ENCODE measurements at regions not wholly inside any gene's neighbourhood (a gene's known extent, or its start where the extent isn't known, plus 50 kb on each side); places are given as distances from the start of the nearest gene placed in this dataset.

GRCh38 chr14:22249770-22250169 lies 339.3 kb downstream of the DAD1 start (continued):
- TF ChIP-seq, protein P1, sequence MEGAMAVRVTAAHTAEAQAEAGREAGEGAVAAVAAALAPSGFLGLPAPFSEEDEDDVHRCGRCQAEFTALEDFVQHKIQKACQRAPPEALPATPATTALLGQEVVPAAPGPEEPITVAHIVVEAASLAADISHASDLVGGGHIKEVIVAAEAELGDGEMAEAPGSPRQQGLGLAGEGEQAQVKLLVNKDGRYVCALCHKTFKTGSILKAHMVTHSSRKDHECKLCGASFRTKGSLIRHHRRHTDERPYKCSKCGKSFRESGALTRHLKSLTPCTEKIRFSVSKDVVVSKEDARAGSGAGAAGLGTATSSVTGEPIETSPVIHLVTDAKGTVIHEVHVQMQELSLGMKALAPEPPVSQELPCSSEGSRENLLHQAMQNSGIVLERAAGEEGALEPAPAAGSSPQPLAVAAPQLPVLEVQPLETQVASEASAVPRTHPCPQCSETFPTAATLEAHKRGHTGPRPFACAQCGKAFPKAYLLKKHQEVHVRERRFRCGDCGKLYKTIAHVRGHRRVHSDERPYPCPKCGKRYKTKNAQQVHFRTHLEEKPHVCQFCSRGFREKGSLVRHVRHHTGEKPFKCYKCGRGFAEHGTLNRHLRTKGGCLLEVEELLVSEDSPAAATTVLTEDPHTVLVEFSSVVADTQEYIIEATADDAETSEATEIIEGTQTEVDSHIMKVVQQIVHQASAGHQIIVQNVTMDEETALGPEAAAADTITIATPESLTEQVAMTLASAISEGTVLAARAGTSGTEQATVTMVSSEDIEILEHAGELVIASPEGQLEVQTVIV (IDR thresholded peaks at IDR 0.05; ENCODE audit: borderline replicate concordance, partially characterized antibody), result no peak
- no peak for TF ChIP-seq REST (IDR thresholded peaks at IDR 0.05; ENCODE audit: low read depth, low read length)
- no peak for TF ChIP-seq JUND (IDR thresholded peaks at IDR 0.05; ENCODE audit: low read depth, low read length)
- no peak for TF ChIP-seq CTCF (IDR thresholded peaks at IDR 0.05 in 2 of 3, conservative IDR thresholded peaks at IDR 0.05 in 1 of 3; ENCODE audit: control insufficient read depth in 2 of 3, extremely low read depth in 1 of 3, insufficient read depth in 1 of 3, low read depth in 3 of 3, low read length in 3 of 3)
- no peak for TF ChIP-seq ZBTB11 (CRISPR knock-in tag; IDR thresholded peaks at IDR 0.05)
- no peak for TF ChIP-seq MTA2 (IDR thresholded peaks at IDR 0.05; ENCODE audit: low read depth)
- TF ChIP-seq KDM1A (IDR thresholded peaks at IDR 0.05; ENCODE audit: borderline replicate concordance), result no peak
- TF ChIP-seq BCLAF1 (IDR thresholded peaks at IDR 0.05), result no peak
